SH-SY5Y (cell line): ENCODE measurements at regions not wholly inside any gene's neighbourhood (a gene's known extent, or its start where the extent isn't known, plus 50 kb on each side); places are given as distances from the start of the nearest gene placed in this dataset.

ENCODE experiments used
- GATA2 ChIP-seq: IDR thresholded peaks from 2 replicates; pipeline ENCODE4 v1.6.1; 2011; ENCODE audit warnings: mild to moderate bottlenecking, low read depth, low read length
- GATA3 ChIP-seq: IDR thresholded peaks from 2 replicates; pipeline ENCODE4 v1.6.1; 2011; ENCODE audit warnings: low read depth, mild to moderate bottlenecking, low read length, moderate library complexity

- TF ChIP-seq GATA2 (no peak), GATA3 (no peak)
Observed at GRCh38 chr3:105999856-106000255, 131.0 kb upstream of the CBLB start.

GRCh38 chr3:106001923-106002322, 133.1 kb upstream of the CBLB start:
- TF ChIP-seq GATA2, result no peak
- TF ChIP-seq GATA3, result no peak

- no peak for TF ChIP-seq GATA2
- no peak for TF ChIP-seq GATA3
Observed at GRCh38 chr3:106004137-106004681, 135.4 kb upstream of the CBLB start.

GRCh38 chr3:106004826-106005225, 136.0 kb upstream of the CBLB start:
- no peak for TF ChIP-seq GATA2
- TF ChIP-seq GATA3, result no peak

- TF ChIP-seq GATA3 (no peak), GATA2 (no peak)
Observed at GRCh38 chr3:106006001-106006400, 137.2 kb upstream of the CBLB start.

- TF ChIP-seq GATA2 (no peak), GATA3 (no peak)
Observed at GRCh38 chr3:106006571-106006970, 137.8 kb upstream of the CBLB start.

GRCh38 chr3:106007512-106007911, 138.7 kb upstream of the CBLB start:
- TF ChIP-seq GATA2, result no peak
- no peak for TF ChIP-seq GATA3

GRCh38 chr3:106008766-106009165, 140.0 kb upstream of the CBLB start:
- TF ChIP-seq GATA3 (no peak), GATA2 (no peak)

GRCh38 chr3:106010829-106011228, 142.0 kb upstream of the CBLB start:
- TF ChIP-seq GATA3, result no peak
- TF ChIP-seq GATA2, result no peak

- TF ChIP-seq GATA2, result no peak
- no peak for TF ChIP-seq GATA3
Observed at GRCh38 chr3:106013971-106014370, 145.2 kb upstream of the CBLB start.

GRCh38 chr3:106014518-106014917, 145.7 kb upstream of the CBLB start:
- no peak for TF ChIP-seq GATA3
- TF ChIP-seq GATA2, result no peak

GRCh38 chr3:106014971-106015370, 146.2 kb upstream of the CBLB start:
- TF ChIP-seq GATA3 (no peak), GATA2 (no peak)

- no peak for TF ChIP-seq GATA2
- TF ChIP-seq GATA3, result no peak
Observed at GRCh38 chr3:106018102-106018501, 149.3 kb upstream of the CBLB start.

- no peak for TF ChIP-seq GATA2
- TF ChIP-seq GATA3, result no peak
Observed at GRCh38 chr3:106018929-106019550, 150.2 kb upstream of the CBLB start.

- no peak for TF ChIP-seq GATA3
- no peak for TF ChIP-seq GATA2
Observed at GRCh38 chr3:106022913-106023312, 154.1 kb upstream of the CBLB start.
